HL-60 (cell line): ENCODE measurements at regions not wholly inside any gene's neighbourhood (a gene's known extent, or its start where the extent isn't known, plus 50 kb on each side); places are given as distances from the start of the nearest gene placed in this dataset.

Experiments used
- CTCF ChIP-seq: IDR thresholded peaks from one replicate; pipeline ENCODE4 v1.5.1; 2011; ENCODE audit warnings: low read length, control low read depth, inconsistent platforms; ENCODE audit not compliant: insufficient read depth
- GABPA ChIP-seq: IDR thresholded peaks from 2 replicates; pipeline ENCODE4 v1.6.1; 2012; ENCODE audit warnings: low read depth
- POLR2AphosphoS5 ChIP-seq: IDR thresholded peaks from 2 replicates; pipeline ENCODE4 v1.6.1; 2012; ENCODE audit warnings: low read depth
- REST ChIP-seq: IDR thresholded peaks from 2 replicates; pipeline ENCODE4 v1.6.1; 2012; ENCODE audit warnings: low read depth; ENCODE audit not compliant: insufficient replicate concordance
- SPI1 ChIP-seq: IDR thresholded peaks from 2 replicates; pipeline ENCODE4 v1.6.1; 2012; ENCODE audit warnings: low read depth, mild to moderate bottlenecking, borderline replicate concordance

- no peak for TF ChIP-seq CTCF
- TF ChIP-seq POLR2AphosphoS5, result no peak
- no peak for TF ChIP-seq SPI1
- TF ChIP-seq REST, result no peak
- TF ChIP-seq GABPA, result no peak
Measured at GRCh38 chr6:67887747-67888545, 747.1 kb upstream of the ADGRB3 start.
